GM23338 (cell line): ENCODE measurements at regions not wholly inside any gene's neighbourhood (a gene's known extent, or its start where the extent isn't known, plus 50 kb on each side); places are given as distances from the start of the nearest gene placed in this dataset.

Experiments
- ATAC-seq: fragments of 200-7000 bp; cut with Tn5 transposase; 3 replicates; pipeline ENCODE4 v1.9.1; 2020
- DNase-seq: peaks from one replicate; pipeline ENCODE4 v3.0.0-alpha.2; 2015; ENCODE audit warnings: low spot score
- H2AFZ ChIP-seq: fragments of 200-600 bp; sonication (generic); 2 replicates; pipeline ENCODE4 v1.8.0; 2016; ENCODE audit warnings: antibody characterized with exemption, mild to moderate bottlenecking, moderate library complexity
- H3F3A ChIP-seq: fragments of 200-600 bp; sonication (generic); replicated peaks from 2 replicates; pipeline ENCODE4 v1.8.0; 2017; ENCODE audit warnings: antibody characterized with exemption, mixed run types, low read depth
- H3K27ac ChIP-seq: fragments of 200-600 bp; sonication (generic); 2 replicates; pipeline ENCODE4 v1.6.1; 2016; ENCODE audit warnings: low read depth
- H3K27me3 ChIP-seq: fragments of 200-600 bp; sonication (generic); 2 replicates; pipeline ENCODE4 v1.8.0; 2016; ENCODE audit warnings: mild to moderate bottlenecking, mixed run types, moderate library complexity; ENCODE audit not compliant: insufficient read depth
- H3K36me3 ChIP-seq: fragments of 200-600 bp; sonication (generic); 2 replicates; pipeline ENCODE4 v1.8.0; 2016; ENCODE audit warnings: mild to moderate bottlenecking; ENCODE audit not compliant: insufficient read depth
- H3K4me1 ChIP-seq: fragments of 200-600 bp; sonication (generic); 2 replicates; pipeline ENCODE4 v1.8.0; 2016; ENCODE audit warnings: mild to moderate bottlenecking, moderate library complexity; ENCODE audit not compliant: insufficient read depth
- H3K4me2 ChIP-seq: fragments of 200-600 bp; sonication (generic); 2 replicates; pipeline ENCODE4 v1.7.1; 2017; ENCODE audit warnings: mixed run types
- H3K4me3 ChIP-seq: fragments of 200-600 bp; sonication (generic); 2 replicates; pipeline ENCODE4 v1.6.1; 2016; ENCODE audit warnings: mixed run types
- H3K79me2 ChIP-seq: fragments of 200-600 bp; sonication (generic); replicated peaks from 2 replicates; pipeline ENCODE4 v1.8.0; 2017; ENCODE audit warnings: mild to moderate bottlenecking; ENCODE audit not compliant: insufficient read depth
- H3K9me2 ChIP-seq: fragments of 200-600 bp; sonication (generic); 2 replicates; pipeline ENCODE4 v1.8.0; 2017; ENCODE audit not compliant: insufficient read depth
- H4K20me1 ChIP-seq: fragments of 200-600 bp; sonication (generic); replicated peaks from 2 replicates; pipeline ENCODE4 v1.8.0; 2017; ENCODE audit warnings: mild to moderate bottlenecking; ENCODE audit not compliant: insufficient read depth
- H3K27ac Mint-ChIP-seq: 2 replicates; pipeline ENCODE4 v1.8.0; 2020; ENCODE audit warnings: inconsistent platforms, mild to moderate bottlenecking, moderate library complexity, mixed read lengths
- H3K27me3 Mint-ChIP-seq: 3 replicates; pipeline ENCODE4 v1.8.0; 2022; ENCODE audit warnings: low read depth, mild to moderate bottlenecking, moderate library complexity, mixed read lengths, inconsistent platforms; ENCODE audit not compliant: insufficient read depth, poor library complexity
- H3K36me3 Mint-ChIP-seq: 3 replicates; pipeline ENCODE4 v1.8.0; 2021; ENCODE audit warnings: low read depth, mild to moderate bottlenecking, inconsistent platforms, moderate library complexity, mixed read lengths
- H3K4me1 Mint-ChIP-seq: 3 replicates; pipeline ENCODE4 v1.8.0; 2020; ENCODE audit warnings: mild to moderate bottlenecking, inconsistent platforms, mixed read lengths
- H3K4me3 Mint-ChIP-seq: 3 replicates; pipeline ENCODE4 v1.8.0; 2021; ENCODE audit warnings: moderate library complexity, mild to moderate bottlenecking, inconsistent platforms, mixed read lengths
- H3K9me3 Mint-ChIP-seq: 3 replicates; pipeline ENCODE4 v1.8.0; 2020; ENCODE audit warnings: moderate library complexity, mild to moderate bottlenecking, inconsistent platforms, mixed read lengths
- CREB1 ChIP-seq: fragments of 250-450 bp; sonication (Bioruptor Pico); IDR thresholded peaks from 2 replicates; pipeline ENCODE4 v1.5.0; 2020; ENCODE audit warnings: low read depth, mild to moderate bottlenecking, moderate library complexity
- JUNB ChIP-seq: IDR thresholded peaks from one replicate; pipeline ENCODE4 v1.6.1; 2016; ENCODE audit warnings: antibody characterized with exemption; ENCODE audit not compliant: unreplicated experiment
- NANOG ChIP-seq: IDR thresholded peaks from 2 replicates; pipeline ENCODE4 v1.6.1; 2016; ENCODE audit warnings: antibody characterized with exemption, borderline replicate concordance
- POLR2AphosphoS5 ChIP-seq: IDR thresholded peaks from 2 replicates; pipeline ENCODE4 v1.6.1; 2016; ENCODE audit warnings: antibody characterized with exemption, low read depth
- ZNF114 ChIP-seq: fragments of 250-450 bp; sonication (Bioruptor Pico); IDR thresholded peaks from 2 replicates; pipeline ENCODE4 v1.5.0; 2020; ENCODE audit warnings: mild to moderate bottlenecking, moderate library complexity
- ZNF331 ChIP-seq: fragments of 250-450 bp; sonication (Bioruptor Pico); IDR thresholded peaks from 2 replicates; pipeline ENCODE4 v1.5.0; 2020; ENCODE audit warnings: low read depth, mild to moderate bottlenecking, moderate library complexity
- TF ChIP-seq, protein P1 (sequence below): IDR thresholded peaks from one replicate; pipeline ENCODE4 v1.6.1; 2018; ENCODE audit warnings: antibody characterized with exemption; ENCODE audit not compliant: unreplicated experiment
- TF ChIP-seq, protein P2 (sequence below): fragments of 250-450 bp; sonication (Bioruptor Pico); IDR thresholded peaks from 2 replicates; pipeline ENCODE4 v1.5.0; 2020; ENCODE audit warnings: mild to moderate bottlenecking, moderate library complexity
- TF ChIP-seq, protein P3 (sequence below): IDR thresholded peaks from 2 replicates; pipeline ENCODE4 v1.6.1; 2016; ENCODE audit warnings: antibody characterized with exemption

DNA sequence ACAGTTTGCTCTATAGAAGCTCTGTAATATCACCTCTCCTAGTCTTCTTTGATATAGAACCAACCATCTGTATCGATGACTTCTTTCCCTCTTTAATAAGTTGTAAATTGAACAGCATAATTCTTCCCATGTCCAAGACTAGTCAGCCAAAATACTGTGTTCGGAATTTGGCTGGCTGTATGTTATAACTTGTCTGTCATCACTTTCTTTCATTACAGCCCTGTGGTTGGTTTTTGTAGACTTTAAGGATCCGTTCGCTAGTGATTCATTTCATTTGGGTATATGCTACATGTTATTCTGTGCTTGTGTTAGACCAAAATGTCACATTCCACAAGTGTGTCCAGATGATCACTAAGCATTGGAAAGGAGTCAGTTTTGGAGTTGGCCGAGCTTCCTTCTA is 155.4 kb upstream of the ITGB1 start:
- no peaks in the 10 kb centered on the region for H4K20me1 ChIP-seq
- H3K27ac Mint-ChIP-seq: no peak overlapping the region
- H2AFZ ChIP-seq: no peak overlapping the region
- H3K27me3 ChIP-seq: no peaks in the 10 kb centered on the region
- ATAC-seq: no peak
- H3K4me2 ChIP-seq: no peak overlapping the region
- no peak overlapping the region for H3K4me3 Mint-ChIP-seq
- H3K27me3 Mint-ChIP-seq: no peaks in the 10 kb centered on the region
- no peaks in the 10 kb centered on the region for H3K36me3 ChIP-seq
- no peaks in the 10 kb centered on the region for H3K36me3 Mint-ChIP-seq
- no peaks in the 10 kb centered on the region for H3K9me2 ChIP-seq
- H3K27ac ChIP-seq: no peak overlapping the region
- H3F3A ChIP-seq: no peaks in the 10 kb centered on the region
- DNase-seq: no peak
- no peaks in the 10 kb centered on the region for H3K79me2 ChIP-seq
- peaks cover 23% of the 10 kb centered on the region for H3K4me1 Mint-ChIP-seq
- H3K9me3 Mint-ChIP-seq: no peaks in the 10 kb centered on the region
- no peak for TF ChIP-seq ZNF331 (CRISPR knock-in tag)
- TF ChIP-seq, protein P1, sequence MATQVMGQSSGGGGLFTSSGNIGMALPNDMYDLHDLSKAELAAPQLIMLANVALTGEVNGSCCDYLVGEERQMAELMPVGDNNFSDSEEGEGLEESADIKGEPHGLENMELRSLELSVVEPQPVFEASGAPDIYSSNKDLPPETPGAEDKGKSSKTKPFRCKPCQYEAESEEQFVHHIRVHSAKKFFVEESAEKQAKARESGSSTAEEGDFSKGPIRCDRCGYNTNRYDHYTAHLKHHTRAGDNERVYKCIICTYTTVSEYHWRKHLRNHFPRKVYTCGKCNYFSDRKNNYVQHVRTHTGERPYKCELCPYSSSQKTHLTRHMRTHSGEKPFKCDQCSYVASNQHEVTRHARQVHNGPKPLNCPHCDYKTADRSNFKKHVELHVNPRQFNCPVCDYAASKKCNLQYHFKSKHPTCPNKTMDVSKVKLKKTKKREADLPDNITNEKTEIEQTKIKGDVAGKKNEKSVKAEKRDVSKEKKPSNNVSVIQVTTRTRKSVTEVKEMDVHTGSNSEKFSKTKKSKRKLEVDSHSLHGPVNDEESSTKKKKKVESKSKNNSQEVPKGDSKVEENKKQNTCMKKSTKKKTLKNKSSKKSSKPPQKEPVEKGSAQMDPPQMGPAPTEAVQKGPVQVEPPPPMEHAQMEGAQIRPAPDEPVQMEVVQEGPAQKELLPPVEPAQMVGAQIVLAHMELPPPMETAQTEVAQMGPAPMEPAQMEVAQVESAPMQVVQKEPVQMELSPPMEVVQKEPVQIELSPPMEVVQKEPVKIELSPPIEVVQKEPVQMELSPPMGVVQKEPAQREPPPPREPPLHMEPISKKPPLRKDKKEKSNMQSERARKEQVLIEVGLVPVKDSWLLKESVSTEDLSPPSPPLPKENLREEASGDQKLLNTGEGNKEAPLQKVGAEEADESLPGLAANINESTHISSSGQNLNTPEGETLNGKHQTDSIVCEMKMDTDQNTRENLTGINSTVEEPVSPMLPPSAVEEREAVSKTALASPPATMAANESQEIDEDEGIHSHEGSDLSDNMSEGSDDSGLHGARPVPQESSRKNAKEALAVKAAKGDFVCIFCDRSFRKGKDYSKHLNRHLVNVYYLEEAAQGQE: no peak
- H3K4me3 ChIP-seq: no peak overlapping the region
- H3K4me1 ChIP-seq: peaks cover 19% of the 10 kb centered on the region

DNA sequence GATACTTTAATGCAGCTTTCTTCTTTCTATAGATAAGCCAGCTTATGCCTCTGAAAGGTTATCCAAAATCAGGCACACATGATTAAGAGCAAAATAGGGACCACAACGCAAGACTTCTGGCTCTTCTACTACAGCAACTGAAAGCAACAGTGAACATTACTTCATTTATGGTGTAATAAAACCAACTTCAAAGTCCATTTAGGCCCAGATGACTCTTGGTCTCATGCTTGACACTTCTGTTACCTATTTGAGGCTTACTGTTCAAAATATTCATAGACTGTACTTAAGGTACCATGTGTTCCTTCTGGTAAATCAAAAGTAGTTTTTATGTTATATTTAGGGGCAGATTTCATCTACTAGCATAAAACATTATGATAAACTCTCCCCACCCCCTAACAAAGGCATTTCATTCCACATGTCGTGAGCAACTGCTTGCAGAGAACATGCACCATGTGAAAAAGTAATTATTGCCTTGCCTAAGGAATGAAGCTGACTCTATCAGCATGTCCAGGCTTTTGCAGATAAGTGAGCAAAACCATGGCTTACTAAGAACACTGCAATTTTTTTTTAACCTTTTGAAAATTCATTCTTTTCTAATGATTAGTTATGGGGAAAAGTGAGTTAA is 154.9 kb upstream of the ITGB1 start:
- no peaks in the 10 kb centered on the region for H3K36me3 ChIP-seq
- no peaks in the 10 kb centered on the region for H3K9me3 Mint-ChIP-seq
- ATAC-seq: no peak
- H4K20me1 ChIP-seq: no peaks in the 10 kb centered on the region
- no peak overlapping the region for H3K27ac ChIP-seq
- DNase-seq: no peak
- H3K79me2 ChIP-seq: no peaks in the 10 kb centered on the region
- no peak overlapping the region for H3K4me3 ChIP-seq
- H3K4me3 Mint-ChIP-seq: no peak overlapping the region
- no peak overlapping the region for H3K4me2 ChIP-seq
- H3K27me3 Mint-ChIP-seq: no peaks in the 10 kb centered on the region
- no peaks in the 10 kb centered on the region for H3K36me3 Mint-ChIP-seq
- peaks cover 28% of the 10 kb centered on the region for H3K4me1 Mint-ChIP-seq
- no peak overlapping the region for H2AFZ ChIP-seq
- no peaks in the 10 kb centered on the region for H3K9me2 ChIP-seq
- H3K4me1 ChIP-seq: peaks cover 23% of the 10 kb centered on the region
- no peaks in the 10 kb centered on the region for H3K27me3 ChIP-seq
- no peak overlapping the region for H3K27ac Mint-ChIP-seq
- no peaks in the 10 kb centered on the region for H3F3A ChIP-seq
- TF ChIP-seq NANOG (no peak), POLR2AphosphoS5 (no peak), CREB1 (no peak), ZNF114 (no peak), JUNB (no peak)
- TF ChIP-seq, protein P2, sequence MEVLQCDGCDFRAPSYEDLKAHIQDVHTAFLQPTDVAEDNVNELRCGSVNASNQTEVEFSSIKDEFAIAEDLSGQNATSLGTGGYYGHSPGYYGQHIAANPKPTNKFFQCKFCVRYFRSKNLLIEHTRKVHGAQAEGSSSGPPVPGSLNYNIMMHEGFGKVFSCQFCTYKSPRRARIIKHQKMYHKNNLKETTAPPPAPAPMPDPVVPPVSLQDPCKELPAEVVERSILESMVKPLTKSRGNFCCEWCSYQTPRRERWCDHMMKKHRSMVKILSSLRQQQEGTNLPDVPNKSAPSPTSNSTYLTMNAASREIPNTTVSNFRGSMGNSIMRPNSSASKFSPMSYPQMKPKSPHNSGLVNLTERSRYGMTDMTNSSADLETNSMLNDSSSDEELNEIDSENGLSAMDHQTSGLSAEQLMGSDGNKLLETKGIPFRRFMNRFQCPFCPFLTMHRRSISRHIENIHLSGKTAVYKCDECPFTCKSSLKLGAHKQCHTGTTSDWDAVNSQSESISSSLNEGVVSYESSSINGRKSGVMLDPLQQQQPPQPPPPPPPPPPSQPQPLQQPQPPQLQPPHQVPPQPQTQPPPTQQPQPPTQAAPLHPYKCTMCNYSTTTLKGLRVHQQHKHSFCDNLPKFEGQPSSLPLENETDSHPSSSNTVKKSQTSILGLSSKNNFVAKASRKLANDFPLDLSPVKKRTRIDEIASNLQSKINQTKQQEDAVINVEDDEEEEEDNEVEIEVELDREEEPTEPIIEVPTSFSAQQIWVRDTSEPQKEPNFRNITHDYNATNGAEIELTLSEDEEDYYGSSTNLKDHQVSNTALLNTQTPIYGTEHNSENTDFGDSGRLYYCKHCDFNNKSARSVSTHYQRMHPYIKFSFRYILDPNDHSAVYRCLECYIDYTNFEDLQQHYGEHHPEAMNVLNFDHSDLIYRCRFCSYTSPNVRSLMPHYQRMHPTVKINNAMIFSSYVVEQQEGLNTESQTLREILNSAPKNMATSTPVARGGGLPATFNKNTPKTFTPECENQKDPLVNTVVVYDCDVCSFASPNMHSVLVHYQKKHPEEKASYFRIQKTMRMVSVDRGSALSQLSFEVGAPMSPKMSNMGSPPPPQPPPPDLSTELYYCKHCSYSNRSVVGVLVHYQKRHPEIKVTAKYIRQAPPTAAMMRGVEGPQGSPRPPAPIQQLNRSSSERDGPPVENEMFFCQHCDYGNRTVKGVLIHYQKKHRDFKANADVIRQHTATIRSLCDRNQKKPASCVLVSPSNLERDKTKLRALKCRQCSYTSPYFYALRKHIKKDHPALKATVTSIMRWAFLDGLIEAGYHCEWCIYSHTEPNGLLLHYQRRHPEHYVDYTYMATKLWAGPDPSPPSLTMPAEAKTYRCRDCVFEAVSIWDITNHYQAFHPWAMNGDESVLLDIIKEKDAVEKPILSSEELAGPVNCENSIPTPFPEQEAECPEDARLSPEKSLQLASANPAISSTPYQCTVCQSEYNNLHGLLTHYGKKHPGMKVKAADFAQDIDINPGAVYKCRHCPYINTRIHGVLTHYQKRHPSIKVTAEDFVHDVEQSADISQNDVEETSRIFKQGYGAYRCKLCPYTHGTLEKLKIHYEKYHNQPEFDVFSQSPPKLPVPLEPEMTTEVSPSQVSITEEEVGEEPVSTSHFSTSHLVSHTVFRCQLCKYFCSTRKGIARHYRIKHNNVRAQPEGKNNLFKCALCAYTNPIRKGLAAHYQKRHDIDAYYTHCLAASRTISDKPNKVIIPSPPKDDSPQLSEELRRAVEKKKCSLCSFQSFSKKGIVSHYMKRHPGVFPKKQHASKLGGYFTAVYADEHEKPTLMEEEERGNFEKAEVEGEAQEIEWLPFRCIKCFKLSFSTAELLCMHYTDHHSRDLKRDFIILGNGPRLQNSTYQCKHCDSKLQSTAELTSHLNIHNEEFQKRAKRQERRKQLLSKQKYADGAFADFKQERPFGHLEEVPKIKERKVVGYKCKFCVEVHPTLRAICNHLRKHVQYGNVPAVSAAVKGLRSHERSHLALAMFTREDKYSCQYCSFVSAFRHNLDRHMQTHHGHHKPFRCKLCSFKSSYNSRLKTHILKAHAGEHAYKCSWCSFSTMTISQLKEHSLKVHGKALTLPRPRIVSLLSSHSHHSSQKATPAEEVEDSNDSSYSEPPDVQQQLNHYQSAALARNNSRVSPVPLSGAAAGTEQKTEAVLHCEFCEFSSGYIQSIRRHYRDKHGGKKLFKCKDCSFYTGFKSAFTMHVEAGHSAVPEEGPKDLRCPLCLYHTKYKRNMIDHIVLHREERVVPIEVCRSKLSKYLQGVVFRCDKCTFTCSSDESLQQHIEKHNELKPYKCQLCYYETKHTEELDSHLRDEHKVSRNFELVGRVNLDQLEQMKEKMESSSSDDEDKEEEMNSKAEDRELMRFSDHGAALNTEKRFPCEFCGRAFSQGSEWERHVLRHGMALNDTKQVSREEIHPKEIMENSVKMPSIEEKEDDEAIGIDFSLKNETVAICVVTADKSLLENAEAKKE (CRISPR knock-in tag): no peak
- TF ChIP-seq, protein P3, sequence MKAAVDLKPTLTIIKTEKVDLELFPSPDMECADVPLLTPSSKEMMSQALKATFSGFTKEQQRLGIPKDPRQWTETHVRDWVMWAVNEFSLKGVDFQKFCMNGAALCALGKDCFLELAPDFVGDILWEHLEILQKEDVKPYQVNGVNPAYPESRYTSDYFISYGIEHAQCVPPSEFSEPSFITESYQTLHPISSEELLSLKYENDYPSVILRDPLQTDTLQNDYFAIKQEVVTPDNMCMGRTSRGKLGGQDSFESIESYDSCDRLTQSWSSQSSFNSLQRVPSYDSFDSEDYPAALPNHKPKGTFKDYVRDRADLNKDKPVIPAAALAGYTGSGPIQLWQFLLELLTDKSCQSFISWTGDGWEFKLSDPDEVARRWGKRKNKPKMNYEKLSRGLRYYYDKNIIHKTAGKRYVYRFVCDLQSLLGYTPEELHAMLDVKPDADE: no peak
